WTC11 (cell line): ENCODE measurements at regions not wholly inside any gene's neighbourhood (a gene's known extent, or its start where the extent isn't known, plus 50 kb on each side); places are given as distances from the start of the nearest gene placed in this dataset.

ENCODE experiments used
- ATF3 ChIP-seq: sonication (generic); formaldehyde crosslinking; conservative IDR thresholded peaks from 2 replicates; pipeline ENCODE4 v1.8.1; 2022; ENCODE audit warnings: mild to moderate bottlenecking, missing genetic modification reagents
- CTCF ChIP-seq: fragments of 200-600 bp; IDR thresholded peaks from 2 replicates; pipeline ENCODE4 v1.8.0; 2022; ENCODE audit warnings: antibody characterized with exemption
- EMX1 ChIP-seq: fragments of 250-450 bp; sonication (Bioruptor Pico); IDR thresholded peaks from 2 replicates; pipeline ENCODE4 v1.8.0; 2021; ENCODE audit warnings: mild to moderate bottlenecking
- FOXJ3 ChIP-seq: sonication (generic); formaldehyde crosslinking; IDR thresholded peaks from 2 replicates; pipeline ENCODE4 v1.9.0; 2021; ENCODE audit warnings: missing genetic modification reagents, mild to moderate bottlenecking, borderline replicate concordance
- IRF1 ChIP-seq: sonication (generic); formaldehyde crosslinking; IDR thresholded peaks from 2 replicates; pipeline ENCODE4 v1.8.0; 2023; ENCODE audit warnings: missing genetic modification reagents
- NFE2L1 ChIP-seq: sonication (generic); formaldehyde crosslinking; IDR thresholded peaks from 2 replicates; pipeline ENCODE4 v1.8.1; 2023; ENCODE audit warnings: missing genetic modification reagents

GRCh38 chr20:20950620-20951019, 155.5 kb downstream of the LINC00237 start:
- TF ChIP-seq ATF3 (CRISPR knock-in tag) (no peak), FOXJ3 (no peak), IRF1 (CRISPR knock-in tag) (no peak), NFE2L1 (CRISPR knock-in tag) (no peak), EMX1 (no peak), CTCF (no peak)
